CD4-positive, alpha-beta T cell (primary cell): ENCODE measurements at regions not wholly inside any gene's neighbourhood (a gene's known extent, or its start where the extent isn't known, plus 50 kb on each side); places are given as distances from the start of the nearest gene placed in this dataset.

Experiments
- ATAC-seq: fragments of 200-7000 bp; cut with Tn5 transposase; one replicate; pipeline ENCODE4 v1.10.0; 2022; ENCODE audit warnings: mild to moderate bottlenecking; ENCODE audit not compliant: poor library complexity
- CTCF ChIA-PET: fragments of 350-600 bp; sonication (Branson Sonifier 250); formaldehyde crosslinking; loops from one replicate; lab custom pipeline; 2021; ENCODE audit warnings: antibody characterized with exemption, inconsistent platforms; lab: Charles Lee
- POLR2A ChIA-PET: fragments of 350-600 bp; sonication (Branson Sonifier 250); formaldehyde crosslinking; loops from one replicate; lab custom pipeline; 2021; ENCODE audit warnings: antibody characterized with exemption, inconsistent platforms; lab: Charles Lee
- DNase-seq, 14 experiments: peaks; one replicate each; pipeline ENCODE4 v3.0.0-alpha.2; 2013 to 2020; ENCODE audit warnings: mixed read lengths in 2 of 14
- H3K27ac ChIP-seq, 2 donors: one replicate each; pipeline versions ENCODE4 v1.5.1 to v1.7.0; 2013; ENCODE audit warnings: low read length in 2 of 2, low read depth in 1 of 2, mild to moderate bottlenecking in 1 of 2
- H3K27me3 ChIP-seq, 2 experiments: 1 replicate in 1 of 2; 2 replicates in 1 of 2; pipeline versions ENCODE4 v1.6.1 to v1.7.0; 2013; ENCODE audit warnings: low read length in 2 of 2, control low read depth in 1 of 2, mild to moderate bottlenecking in 1 of 2, moderate library complexity in 1 of 2; ENCODE audit not compliant: insufficient read depth in 2 of 2, control insufficient read depth in 1 of 2
- H3K36me3 ChIP-seq: one replicate; pipeline ENCODE4 v1.6.1; 2013; ENCODE audit warnings: low read length, control low read depth; ENCODE audit not compliant: insufficient read depth
- H3K4me1 ChIP-seq: one replicate; pipeline ENCODE4 v1.6.1; 2013; ENCODE audit warnings: low read length, control low read depth; ENCODE audit not compliant: insufficient read depth
- H3K4me3 ChIP-seq: one replicate; pipeline ENCODE4 v1.5.1; 2013; ENCODE audit warnings: mild to moderate bottlenecking, low read length, moderate library complexity
- H3K9me3 ChIP-seq, 2 experiments: 1 replicate in 1 of 2; 2 replicates in 1 of 2; pipeline versions ENCODE4 v1.6.1 to v1.7.0; 2013; ENCODE audit warnings: low read length in 2 of 2, mild to moderate bottlenecking in 2 of 2, control low read depth in 1 of 2, moderate library complexity in 1 of 2; ENCODE audit not compliant: control insufficient read depth in 1 of 2, insufficient read depth in 1 of 2
- H3K27ac Mint-ChIP-seq: one replicate; pipeline ENCODE4 v1.8.0; 2020; ENCODE audit warnings: mixed read lengths
- H3K27me3 Mint-ChIP-seq: one replicate; pipeline ENCODE4 v1.8.0; 2021; ENCODE audit warnings: mixed read lengths
- H3K36me3 Mint-ChIP-seq: one replicate; pipeline ENCODE4 v1.8.0; 2021; ENCODE audit warnings: low read depth, mixed read lengths
- H3K4me1 Mint-ChIP-seq: one replicate; pipeline ENCODE4 v1.8.0; 2021; ENCODE audit warnings: low read depth, mixed read lengths
- H3K4me3 Mint-ChIP-seq: one replicate; pipeline ENCODE4 v1.8.0; 2020; ENCODE audit warnings: mild to moderate bottlenecking, mixed read lengths
- H3K9me3 Mint-ChIP-seq: one replicate; pipeline ENCODE4 v1.8.0; 2020; ENCODE audit warnings: mixed read lengths
- CTCF ChIP-seq: fragments of 200-600 bp; IDR thresholded peaks from one replicate; pipeline ENCODE4 v1.8.0; 2022; ENCODE audit warnings: antibody characterized with exemption, mild to moderate bottlenecking
- intact Hi-C, 2 experiments: fragments of 100-400 bp; cut with DNase I in 1 of 2; cut with micrococcal nuclease in 1 of 2; formaldehyde crosslinking; loops; one replicate each; pipeline versions ENCODE4 v1.15.1 to v1.9.0; 2023 to 2025; cut with DNase I, micrococcal nuclease

DNA sequence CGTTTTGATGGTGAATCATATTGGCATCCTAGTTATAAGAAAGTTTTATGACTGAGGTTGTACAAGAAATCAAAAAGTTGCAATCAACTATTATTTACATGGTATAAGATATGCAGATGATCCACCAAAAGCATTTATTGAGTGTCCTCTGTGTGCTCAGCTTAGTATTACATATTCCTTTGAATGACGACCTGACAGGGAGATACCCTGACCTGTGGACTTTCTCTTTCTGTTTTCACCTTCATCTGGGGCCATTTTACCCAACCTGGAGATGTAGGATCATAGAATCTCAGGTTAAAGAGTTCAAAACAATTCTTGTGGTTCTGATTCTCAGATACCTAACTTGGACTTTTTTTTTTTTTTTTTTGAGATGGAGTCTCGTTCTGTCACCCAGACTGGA lies 269.1 kb upstream of the SORCS1 start:
- ATAC-seq (no peak), DNase-seq (no peak)
- Histone ChIP-seq H3K4me3 (no peak overlapping the region), H3K9me3 (peaks cover 0 to 3% of the 10 kb centered on the region in 2 experiments), H3K36me3 (no peaks in the 10 kb centered on the region), H3K27me3 (no peaks in the 10 kb centered on the region), H3K27ac (no peak overlapping the region), H3K4me1 (no peaks in the 10 kb centered on the region)
- no peak for TF ChIP-seq CTCF
- peaks cover 12% of the 10 kb centered on the region for H3K9me3 Mint-ChIP-seq
- CTCF ChIA-PET: no interaction called here
- intact Hi-C loops: no loop called here
- H3K4me1 Mint-ChIP-seq: no peaks in the 10 kb centered on the region
- POLR2A ChIA-PET: no interaction called here
- H3K27ac Mint-ChIP-seq: no peak overlapping the region
- no peak overlapping the region for H3K4me3 Mint-ChIP-seq
- no peaks in the 10 kb centered on the region for H3K36me3 Mint-ChIP-seq
- H3K27me3 Mint-ChIP-seq: no peaks in the 10 kb centered on the region

DNA sequence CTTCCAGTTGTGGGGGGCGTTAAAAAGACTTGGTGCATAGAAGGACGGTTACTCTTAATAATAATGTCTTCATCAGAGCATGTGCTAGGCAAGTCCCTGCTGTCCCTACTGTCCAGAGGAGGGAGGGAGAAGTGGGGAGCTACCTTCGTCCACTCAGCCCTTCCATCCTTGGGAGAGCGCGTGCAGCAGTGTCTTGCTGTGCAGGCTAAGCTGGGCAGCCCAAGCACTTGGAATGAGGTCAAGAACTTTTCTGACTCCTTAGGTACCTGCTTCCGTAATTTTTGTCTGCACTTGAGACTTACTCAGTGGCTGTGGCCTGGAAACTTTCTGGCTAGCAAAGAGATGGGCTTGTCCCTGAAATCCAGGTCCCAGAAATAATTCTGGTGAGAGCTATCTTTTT lies 265.9 kb upstream of the SORCS1 start:
- H3K27ac Mint-ChIP-seq: no peak overlapping the region
- no peak overlapping the region for H3K27ac ChIP-seq
- TF ChIP-seq CTCF: no peak
- H3K9me3 Mint-ChIP-seq: peaks cover 14% of the 10 kb centered on the region
- intact Hi-C loops: no loop called here
- H3K36me3 ChIP-seq: no peaks in the 10 kb centered on the region
- H3K9me3 ChIP-seq: peaks cover 0 to 7% of the 10 kb centered on the region in 2 experiments
- H3K4me1 ChIP-seq: no peaks in the 10 kb centered on the region
- ChIA-PET CTCF (no interaction called here), POLR2A (no interaction called here)
- no peaks in the 10 kb centered on the region for H3K36me3 Mint-ChIP-seq
- no peaks in the 10 kb centered on the region for H3K27me3 ChIP-seq
- H3K4me1 Mint-ChIP-seq: no peaks in the 10 kb centered on the region
- no peak overlapping the region for H3K4me3 Mint-ChIP-seq
- no peak for ATAC-seq
- no peak for DNase-seq
- H3K27me3 Mint-ChIP-seq: no peaks in the 10 kb centered on the region
- H3K4me3 ChIP-seq: no peak overlapping the region

- Mint-ChIP-seq H3K27me3 (no peaks in the 10 kb centered on the region), H3K9me3 (peaks cover 11% of the 10 kb centered on the region), H3K4me3 (no peak overlapping the region), H3K36me3 (no peaks in the 10 kb centered on the region), H3K27ac (no peak overlapping the region), H3K4me1 (no peaks in the 10 kb centered on the region)
- DNase-seq (no peak), ATAC-seq (no peak)
- H3K27me3 ChIP-seq: no peaks in the 10 kb centered on the region
- TF ChIP-seq CTCF: no peak
- H3K4me3 ChIP-seq: no peak overlapping the region
- peaks cover 0 to 7% of the 10 kb centered on the region in 2 experiments for H3K9me3 ChIP-seq
- intact Hi-C loops: no loop called here
- CTCF ChIA-PET: no interaction called here
- no peak overlapping the region for H3K27ac ChIP-seq
- H3K4me1 ChIP-seq: no peaks in the 10 kb centered on the region
- no peaks in the 10 kb centered on the region for H3K36me3 ChIP-seq
- POLR2A ChIA-PET: no interaction called here
Observed at GRCh38 chr10:107427016-107427415, 262.5 kb upstream of the SORCS1 start.
